PC-3 (cell line): ENCODE measurements at regions not wholly inside any gene's neighbourhood (a gene's known extent, or its start where the extent isn't known, plus 50 kb on each side); places are given as distances from the start of the nearest gene placed in this dataset.

ENCODE experiments used
- CTCF ChIP-seq: fragments of 300-600 bp; sonication (generic); conservative IDR thresholded peaks from 2 replicates; pipeline ENCODE4 v1.5.1; 2017; ENCODE audit warnings: antibody characterized with exemption, low read depth, mild to moderate bottlenecking, low read length
- EZH2 ChIP-seq: fragments of 300-600 bp; sonication (generic); IDR thresholded peaks from one replicate; pipeline ENCODE4 v1.6.1; 2017; ENCODE audit warnings: antibody characterized with exemption, mild to moderate bottlenecking, low read length; ENCODE audit not compliant: unreplicated experiment

GRCh38 chr4:181933471-181933870 lies 309.7 kb upstream of the TENM3 start:
- TF ChIP-seq CTCF = no peak
- no peak for TF ChIP-seq EZH2
